HCT116 (cell line): ENCODE measurements at regions not wholly inside any gene's neighbourhood (a gene's known extent, or its start where the extent isn't known, plus 50 kb on each side); places are given as distances from the start of the nearest gene placed in this dataset.

Experiments used
- ATAC-seq: fragments of 200-7000 bp; cut with Tn5 transposase; 2 replicates; pipeline ENCODE4 v1.9.1; 2020; ENCODE audit warnings: mild to moderate bottlenecking, moderate library complexity
- BruUV-seq: library from RNA; stranded (reverse); fragments of 400-500 nt; replicated peaks from 2 replicates; lab custom pipeline; 2021; lab: Mats Ljungman, UMichigan
- CTCF ChIA-PET: fragments of 300-600 bp; sonication (Branson Sonifier 250); formaldehyde crosslinking; loops from one replicate; lab custom pipeline; 2021; ENCODE audit warnings: antibody characterized with exemption; lab: Charles Lee
- POLR2A ChIA-PET: fragments of 300-600, 350-600 bp; sonication (Branson Sonifier 250); formaldehyde crosslinking; loops from one replicate; lab custom pipeline; 2021; ENCODE audit warnings: antibody characterized with exemption; lab: Charles Lee
- RAD21 ChIA-PET, 2 experiments: fragments of 300-600 bp; sonication (Branson Sonifier 250); formaldehyde crosslinking; loops; one replicate each; lab custom pipeline; 2023; ENCODE audit warnings: low total read pairs in 2 of 2; ENCODE audit not compliant: uncharacterized antibody in 2 of 2, unreplicated experiment in 2 of 2, low non-redundant PET in 1 of 2; lab: Charles Lee
- DNase-seq: peaks from one replicate; pipeline ENCODE4 v3.0.0-alpha.2; 2010; ENCODE audit warnings: low read depth, low spot score
- H2AFZ ChIP-seq: fragments of 200-600 bp; shearing (Covaris generic), sonication (generic); 2 replicates; pipeline ENCODE4 v1.6.1; 2017; ENCODE audit warnings: low read depth, mixed run types, mixed read lengths, antibody characterized with exemption, low read length; ENCODE audit not compliant: poor library complexity, severe bottlenecking
- H3K27ac ChIP-seq: 2 replicates; pipeline ENCODE4 v1.5.1; 2012; ENCODE audit warnings: low read depth, low read length
- H3K27me3 ChIP-seq: fragments of 200-600 bp; sonication (generic); 2 replicates; pipeline ENCODE4 v1.6.1; 2016; ENCODE audit warnings: mixed run types, low read length, mixed read lengths; ENCODE audit not compliant: insufficient read depth
- H3K36me3 ChIP-seq, 2 experiments: fragments of 200-500 bp in 1 of 2; fragments of 200-600 bp in 1 of 2; sonication (Bioruptor generic) in 1 of 2; sonication (generic) in 1 of 2; 2 replicates each; pipeline versions ENCODE4 v1.5.1 to v1.6.1; 2014 to 2016; ENCODE audit warnings: low read length in 2 of 2, inconsistent platforms in 1 of 2, mixed read lengths in 1 of 2, mixed run types in 1 of 2; ENCODE audit not compliant: insufficient read depth in 2 of 2, control insufficient read depth in 1 of 2
- H3K4me1 ChIP-seq, 2 experiments: fragments of 200-600 bp in 1 of 2; sonication (generic) in 1 of 2; 2 replicates each; pipeline versions ENCODE4 v1.5.1 to v1.6.1; 2012 to 2017; ENCODE audit warnings: low read length in 2 of 2, inconsistent platforms in 1 of 2, mild to moderate bottlenecking in 1 of 2, mixed read lengths in 1 of 2, mixed run types in 1 of 2, moderate library complexity in 1 of 2; ENCODE audit not compliant: insufficient read depth in 2 of 2, control insufficient read depth in 1 of 2
- H3K4me2 ChIP-seq: fragments of 200-600 bp; sonication (generic); 2 replicates; pipeline ENCODE4 v1.6.1; 2017; ENCODE audit warnings: mixed run types, low read length, mixed read lengths
- H3K4me3 ChIP-seq, 2 experiments: fragments of 200-600 bp in 1 of 2; sonication (generic) in 1 of 2; replicated peaks in 1 of 2; 2 replicates each; pipeline ENCODE4 v1.5.1; 2011 to 2016; ENCODE audit warnings: low read length in 2 of 2, control low read depth in 1 of 2, low read depth in 1 of 2, mild to moderate bottlenecking in 1 of 2, mixed read lengths in 1 of 2, mixed run types in 1 of 2
- H3K79me2 ChIP-seq: fragments of 200-600 bp; sonication (generic); 2 replicates; pipeline ENCODE4 v1.6.1; 2017; ENCODE audit warnings: mild to moderate bottlenecking, mixed run types, low read length, moderate library complexity, mixed read lengths; ENCODE audit not compliant: insufficient read depth
- H3K9ac ChIP-seq: fragments of 200-600 bp; sonication (generic); 2 replicates; pipeline ENCODE4 v1.6.1; 2016; ENCODE audit warnings: low read length, mixed read lengths
- H3K9me2 ChIP-seq: fragments of 200-600 bp; sonication (generic), shearing (Covaris generic); 2 replicates; pipeline ENCODE4 v1.6.1; 2017; ENCODE audit warnings: mixed run types, mild to moderate bottlenecking, moderate library complexity; ENCODE audit not compliant: insufficient read depth
- H3K9me3 ChIP-seq, 2 experiments: fragments of 200-500 bp in 1 of 2; fragments of 200-600 bp in 1 of 2; sonication (Bioruptor generic) in 1 of 2; sonication (generic) in 1 of 2; 2 replicates each; pipeline ENCODE4 v1.6.1; 2014 to 2017; ENCODE audit warnings: low read length in 2 of 2, mixed read lengths in 2 of 2, inconsistent platforms in 1 of 2, low read depth in 1 of 2, mild to moderate bottlenecking in 1 of 2, mixed run types in 1 of 2, moderate library complexity in 1 of 2; ENCODE audit not compliant: control insufficient read depth in 1 of 2, insufficient read depth in 1 of 2
- H4K20me1 ChIP-seq: fragments of 200-600 bp; sonication (generic), shearing (Covaris generic); 2 replicates; pipeline ENCODE4 v1.6.1; 2017; ENCODE audit warnings: mixed run types, mild to moderate bottlenecking, moderate library complexity; ENCODE audit not compliant: insufficient read depth
- CBX3 ChIP-seq: IDR thresholded peaks from 2 replicates; pipeline ENCODE4 v1.6.1; 2012; ENCODE audit warnings: low read depth
- CEBPB ChIP-seq: IDR thresholded peaks from 2 replicates; pipeline ENCODE4 v1.6.1; 2012; ENCODE audit warnings: low read depth
- CTCF ChIP-seq, 3 experiments: fragments of 200-600 bp in 1 of 3; sonication (generic) in 1 of 3; IDR thresholded peaks in 2 of 3; conservative IDR thresholded peaks in 1 of 3; 2 replicates each; pipeline ENCODE4 v1.5.1; 2012 to 2017; ENCODE audit warnings: low read depth in 2 of 3, low read length in 2 of 3, antibody characterized with exemption in 1 of 3, borderline replicate concordance in 1 of 3, control low read depth in 1 of 3, mild to moderate bottlenecking in 1 of 3, mixed read lengths in 1 of 3, mixed run types in 1 of 3, moderate library complexity in 1 of 3; ENCODE audit not compliant: insufficient read depth in 1 of 3
- EGR1 ChIP-seq: IDR thresholded peaks from 2 replicates; pipeline ENCODE4 v1.6.1; 2012; ENCODE audit warnings: low read depth
- ELF1 ChIP-seq: IDR thresholded peaks from 2 replicates; pipeline ENCODE4 v1.6.1; 2012; ENCODE audit warnings: low read depth, borderline replicate concordance
- EZH2phosphoT487 ChIP-seq: fragments of 200-600 bp; IDR thresholded peaks from 2 replicates; pipeline ENCODE4 v1.6.1; 2018; ENCODE audit warnings: antibody characterized with exemption, borderline replicate concordance
- JUND ChIP-seq: IDR thresholded peaks from 2 replicates; pipeline ENCODE4 v1.6.1; 2012
- REST ChIP-seq: IDR thresholded peaks from 2 replicates; pipeline ENCODE4 v1.6.1; 2012; ENCODE audit warnings: low read depth
- SIN3A ChIP-seq: IDR thresholded peaks from 2 replicates; pipeline ENCODE4 v1.6.1; 2012; ENCODE audit warnings: low read depth
- YY1 ChIP-seq: IDR thresholded peaks from 2 replicates; pipeline ENCODE4 v1.6.1; 2011; ENCODE audit warnings: low read length, low read depth, moderate library complexity, mild to moderate bottlenecking; ENCODE audit not compliant: insufficient replicate concordance; ENCODE audit errors: extremely low read depth
- ZFX ChIP-seq: fragments of 450-650 bp; IDR thresholded peaks from 2 replicates; pipeline ENCODE4 v1.6.1; 2017
- intact Hi-C: fragments of 100-400 bp; cut with micrococcal nuclease; formaldehyde crosslinking; loops from 2 replicates; pipeline ENCODE4 v1.10.0; 2022

GRCh38 chr6:26269531-26270485, 95.2 kb upstream of the BTN3A2 start:
- Histone ChIP-seq H2AFZ (no peak overlapping the region), H3K4me3 (no peak overlapping the region), H3K79me2 (no peaks in the 10 kb centered on the region), H3K27ac (no peak overlapping the region), H3K4me1 (peaks cover 0 to 9% of the 10 kb centered on the region in 2 experiments; a peak in 2 of 4 replicates), H3K4me2 (no peak overlapping the region), H3K9me2 (no peaks in the 10 kb centered on the region), H3K9me3 (no peaks in the 10 kb centered on the region), H3K27me3 (no peaks in the 10 kb centered on the region), H4K20me1 (no peaks in the 10 kb centered on the region), H3K9ac (no peak overlapping the region), H3K36me3 (no peaks in the 10 kb centered on the region)
- ChIA-PET CTCF (no interaction called here), RAD21 (no interaction called here), POLR2A (no interaction called here)
- TF ChIP-seq JUND (no peak), CBX3 (no peak), CEBPB (no peak), EZH2phosphoT487 (no peak), ELF1 (no peak), CTCF (IDR thresholded peaks at IDR 0.05 in 2 of 3, conservative IDR thresholded peaks at IDR 0.05 in 1 of 3; ENCODE audit: borderline replicate concordance in 1 of 3, insufficient read depth in 1 of 3, low read depth in 2 of 3, low read length in 2 of 3) (no peak), YY1 (no peak), ZFX (no peak), REST (no peak), SIN3A (no peak), EGR1 (no peak)
- ATAC-seq (no peak), DNase-seq (no peak)
- no TSS peak for BruUV-seq
- intact Hi-C loops, result loop anchor here (5.0 kb wide), 1 partner anchor 38 kb away; a partner anchor contains a TSS
